GM19328 (cell line): ENCODE measurements at regions not wholly inside any gene's neighbourhood (a gene's known extent, or its start where the extent isn't known, plus 50 kb on each side); places are given as distances from the start of the nearest gene placed in this dataset.

ENCODE experiments used
- ATAC-seq: cut with Tn5 transposase; IDR thresholded peaks from one replicate; pipeline ENCODE4 v1.9.1; 2021; ENCODE audit warnings: mild to moderate bottlenecking, moderate library complexity; ENCODE audit not compliant: unreplicated experiment

GRCh38 chr5:125401724-125402622 is 655.5 kb upstream of the ZNF608 start:
- no peak for ATAC-seq

GRCh38 chr5:125402787-125403186 is 656.3 kb upstream of the ZNF608 start:
- no peak for ATAC-seq

DNA sequence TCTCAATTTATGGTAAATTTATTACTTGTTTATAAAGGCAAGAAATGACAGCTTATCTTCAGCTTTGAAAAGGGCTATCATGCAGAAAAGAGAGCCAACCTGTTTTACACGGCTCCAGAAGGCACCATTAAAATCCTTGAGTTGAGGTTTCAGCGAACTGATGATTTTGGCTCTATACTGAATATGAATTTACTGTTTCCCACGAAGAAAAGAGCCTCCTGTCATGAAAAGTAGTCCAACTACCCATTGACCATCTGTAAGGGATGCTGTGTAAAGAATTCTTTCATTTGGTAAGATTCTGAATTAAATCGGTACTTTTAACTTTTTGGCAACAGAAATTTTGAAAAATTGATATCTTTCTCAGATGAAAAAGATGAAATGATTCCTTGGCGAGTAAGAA is 657.6 kb upstream of the ZNF608 start:
- no peak for ATAC-seq

- ATAC-seq = no peak
Observed at GRCh38 chr5:125408448-125409233, 662.2 kb upstream of the ZNF608 start.

DNA sequence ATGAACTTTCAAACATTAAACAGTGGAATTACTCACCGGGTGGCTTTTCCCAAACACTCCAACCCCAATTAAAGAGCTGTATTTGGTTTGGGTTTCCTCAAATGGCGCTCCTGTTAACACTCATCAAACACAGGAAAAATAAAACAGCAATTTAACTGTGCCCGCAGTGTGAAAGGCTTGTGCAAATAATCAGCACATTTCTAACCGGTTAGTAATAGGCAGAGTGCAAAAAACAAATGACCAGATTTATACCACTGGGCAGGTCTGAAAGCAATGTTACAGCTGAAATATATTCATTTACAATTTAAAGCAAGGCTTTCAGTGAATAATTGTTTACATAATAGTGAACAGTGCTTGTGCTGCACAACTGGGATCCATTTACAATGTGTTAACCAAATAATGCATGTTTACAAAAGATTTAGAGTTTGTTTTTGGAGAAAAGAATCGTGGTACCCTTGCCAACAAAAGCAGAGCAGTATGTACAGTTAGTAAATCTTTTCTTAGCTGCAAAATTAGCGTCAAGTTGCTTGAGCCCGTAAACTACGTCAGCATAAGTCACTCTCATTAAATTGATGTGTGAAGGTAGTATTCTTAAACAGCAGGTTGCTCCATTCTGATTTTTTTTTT is 662.9 kb upstream of the ZNF608 start:
- no peak for ATAC-seq

GRCh38 chr5:125409861-125410536 is 663.6 kb upstream of the ZNF608 start:
- no peak for ATAC-seq

DNA sequence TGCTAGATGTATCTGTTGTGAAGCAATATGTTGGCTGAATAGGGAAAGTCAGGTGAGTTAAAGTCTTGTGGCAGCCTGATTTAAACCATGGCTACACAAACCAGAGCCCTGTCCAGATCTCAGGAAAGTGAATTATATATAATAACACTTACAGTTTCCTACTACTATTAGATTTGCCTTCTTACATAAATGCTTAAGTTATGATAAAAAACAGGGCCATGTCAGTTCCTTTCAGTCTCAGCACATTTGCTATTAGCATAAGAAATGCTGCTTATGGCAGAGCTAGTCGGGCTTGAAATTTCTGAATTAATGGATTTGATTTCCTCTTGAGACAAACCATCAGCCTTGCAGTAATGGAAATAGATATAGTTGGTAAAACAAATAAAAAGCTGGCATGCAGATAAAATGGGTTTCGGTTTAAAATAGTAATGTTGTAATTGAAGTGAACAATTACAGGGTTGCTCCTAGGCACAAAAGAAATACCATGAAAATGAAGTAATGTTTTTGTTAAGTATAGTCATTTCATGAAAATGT is 664.2 kb upstream of the ZNF608 start:
- ATAC-seq = no peak

DNA sequence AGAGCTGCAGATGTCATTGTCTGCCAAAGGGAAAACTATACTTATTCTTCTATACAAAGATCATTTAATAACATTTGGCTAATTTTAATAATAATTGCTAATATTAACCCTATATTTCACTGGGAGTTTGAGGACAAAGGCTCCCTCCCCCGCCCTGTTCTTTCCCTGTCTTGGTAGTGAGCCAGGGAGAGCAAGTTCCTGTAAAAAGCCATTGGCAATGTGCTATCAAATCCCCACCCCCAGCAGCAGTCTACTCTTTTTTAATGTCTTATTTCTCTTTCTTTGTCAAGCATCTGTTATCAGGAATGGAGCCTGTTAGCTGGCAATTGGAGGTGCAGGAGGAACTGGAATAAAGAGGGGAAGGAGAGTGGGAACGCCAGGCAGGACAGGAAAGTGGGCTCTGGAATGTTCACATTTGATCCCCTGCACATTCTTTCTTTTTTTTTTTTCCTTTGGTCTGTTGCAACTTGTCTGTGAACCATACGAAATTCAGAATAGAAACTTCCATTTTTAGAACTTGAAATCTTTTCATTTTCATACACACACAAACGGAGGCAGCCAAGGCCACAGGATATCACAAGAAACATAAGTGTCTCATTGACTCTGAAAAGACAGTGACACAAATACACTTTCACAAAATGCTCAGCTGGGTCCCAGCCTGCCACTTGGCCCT is 664.8 kb upstream of the ZNF608 start:
- peak; percentile 49 for ATAC-seq

DNA sequence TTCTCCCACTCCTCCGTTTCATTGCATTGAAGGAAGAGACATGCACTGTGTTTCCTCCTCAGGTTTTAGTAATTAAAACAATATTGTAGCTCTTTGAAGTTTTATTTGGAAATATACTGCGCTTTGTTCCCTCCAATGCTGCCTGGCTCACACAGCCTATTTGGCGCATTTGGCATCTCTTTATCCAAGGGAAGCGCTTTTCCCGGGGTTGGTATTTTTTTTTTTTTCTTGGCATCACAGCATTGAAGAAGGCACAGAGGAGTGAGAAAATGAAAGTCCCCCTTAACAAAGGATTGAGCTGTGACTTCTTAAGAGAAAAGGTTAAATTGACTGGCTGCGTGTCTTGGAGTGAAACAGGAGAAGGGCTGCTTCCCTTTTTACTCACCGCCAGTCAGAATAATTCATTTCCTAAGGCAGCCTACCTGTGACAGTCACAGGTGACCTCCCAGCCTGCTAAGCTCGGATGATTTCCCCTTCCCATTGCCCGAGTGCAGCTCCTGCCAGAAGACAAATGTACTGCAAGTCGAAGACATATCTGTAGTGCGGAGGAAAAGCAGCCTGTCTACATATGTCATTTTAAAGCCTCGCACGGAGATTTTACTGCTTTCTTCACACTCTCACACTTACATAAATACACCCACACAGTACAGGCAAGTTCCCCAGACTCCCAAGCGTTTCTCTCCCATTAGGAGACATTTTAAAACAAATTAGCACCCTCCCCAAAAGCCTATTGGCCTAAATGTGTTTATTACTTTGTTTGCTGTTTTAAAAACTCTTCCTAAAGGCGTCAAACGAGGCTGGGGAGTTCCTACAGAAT is 665.5 kb upstream of the ZNF608 start:
- peak; percentile 54 for ATAC-seq

GRCh38 chr5:125412561-125413495 is 666.4 kb upstream of the ZNF608 start:
- no peak for ATAC-seq

GRCh38 chr5:125413496-125414274 is 667.2 kb upstream of the ZNF608 start:
- ATAC-seq = no peak

GRCh38 chr5:125415126-125415525 is 668.7 kb upstream of the ZNF608 start:
- ATAC-seq = no peak

DNA sequence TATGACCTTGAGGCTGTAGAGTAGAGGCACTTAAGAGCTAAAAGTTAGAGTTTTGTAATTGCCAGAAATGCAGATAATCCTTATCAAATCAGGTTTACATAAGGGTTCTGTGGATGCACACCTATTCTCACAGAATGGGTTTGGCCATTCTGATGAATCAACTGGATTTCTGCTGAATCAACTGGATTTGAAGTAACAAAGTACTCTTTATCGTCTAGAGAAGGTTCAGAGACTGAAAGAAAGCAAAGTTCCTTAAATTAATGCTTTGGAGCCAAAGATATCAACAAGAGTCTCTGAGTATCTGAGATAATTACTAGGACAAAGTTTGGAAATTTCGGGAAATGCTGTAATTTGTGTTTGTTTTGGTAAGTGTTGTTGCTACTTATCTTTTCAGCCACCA is 669.6 kb upstream of the ZNF608 start:
- ATAC-seq = no peak

DNA sequence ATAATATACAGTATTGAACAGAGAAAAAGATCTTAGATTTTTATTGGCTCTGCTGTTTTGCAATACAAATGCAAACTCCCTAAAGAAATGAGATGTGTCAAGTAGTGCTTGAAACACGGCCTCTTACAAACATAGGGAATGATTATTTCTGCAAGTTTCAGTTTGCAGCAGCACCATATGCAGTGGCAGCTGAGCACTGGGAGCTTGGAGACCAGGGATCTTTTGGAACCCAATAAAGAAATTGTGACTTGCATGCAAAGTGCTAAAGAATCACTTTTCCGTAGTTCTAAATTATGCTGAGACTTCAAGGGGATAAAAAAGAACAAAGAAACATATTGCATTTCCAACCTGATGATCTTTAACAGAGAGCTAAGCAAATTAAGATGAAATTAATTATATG is 674.6 kb upstream of the ZNF608 start:
- no peak for ATAC-seq

GRCh38 chr5:125422342-125422741 is 675.9 kb upstream of the ZNF608 start:
- no peak for ATAC-seq

GRCh38 chr5:125424402-125425141 is 678.1 kb upstream of the ZNF608 start:
- no peak for ATAC-seq

DNA sequence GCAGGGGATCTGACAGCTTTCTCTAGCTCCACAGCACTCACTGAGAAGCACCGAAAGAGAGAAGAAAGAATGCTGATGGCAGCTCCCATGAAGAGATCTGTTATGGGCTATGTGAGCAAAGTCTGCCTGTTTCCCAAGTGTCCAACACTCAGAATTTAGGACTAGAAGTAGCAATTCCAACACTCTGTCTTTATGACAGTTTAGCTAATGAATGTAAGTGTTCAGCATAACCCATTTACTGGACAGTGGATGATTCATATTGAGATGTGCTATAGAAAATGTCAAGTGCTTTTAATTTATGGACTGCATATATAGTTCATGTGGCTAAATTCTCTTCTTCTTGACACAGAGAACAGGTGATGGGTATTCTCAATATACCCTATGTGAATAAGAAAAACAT is 683.1 kb upstream of the ZNF608 start:
- ATAC-seq = no peak
